Fibroblast of mammary gland (primary cell): ENCODE measurements at regions not wholly inside any gene's neighbourhood (a gene's known extent, or its start where the extent isn't known, plus 50 kb on each side); places are given as distances from the start of the nearest gene placed in this dataset.

ENCODE experiments used
- DNase-seq: peaks from one replicate; pipeline ENCODE4 v3.0.0-alpha.2; 2010; ENCODE audit warnings: low read depth
- H3K4me3 ChIP-seq: 2 replicates; pipeline ENCODE4 v1.5.1; 2011; ENCODE audit warnings: low read depth, mild to moderate bottlenecking, low read length, moderate library complexity; ENCODE audit not compliant: control insufficient read depth
- TF ChIP-seq, protein P1 (sequence below): conservative IDR thresholded peaks from 2 replicates; pipeline ENCODE4 v1.5.1; 2011; ENCODE audit warnings: low read depth, low read length, inconsistent platforms; ENCODE audit not compliant: control insufficient read depth, insufficient read depth

DNA sequence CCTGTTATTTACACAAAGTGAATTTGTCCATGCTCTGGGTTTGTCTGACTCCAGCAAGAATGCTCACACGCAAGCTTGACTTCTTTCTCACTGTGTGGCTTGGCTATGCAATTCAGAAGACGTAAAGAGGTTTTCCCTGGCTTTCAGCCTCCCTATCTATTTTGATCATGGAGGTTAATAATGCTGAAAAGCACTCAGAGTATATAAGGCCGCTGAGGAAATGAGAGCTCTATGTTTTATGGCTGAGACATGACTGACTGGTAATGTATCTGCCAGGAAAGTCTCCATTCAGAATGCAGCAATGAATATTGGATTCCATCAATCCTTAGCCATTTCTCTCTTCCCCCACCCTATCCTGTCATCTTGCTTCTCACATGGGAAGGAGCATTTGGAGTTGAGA, 417.3 kb downstream of the DMAC1 start:
- DNase-seq, result no peak
- no peak overlapping the region for H3K4me3 ChIP-seq
- TF ChIP-seq, protein P1, sequence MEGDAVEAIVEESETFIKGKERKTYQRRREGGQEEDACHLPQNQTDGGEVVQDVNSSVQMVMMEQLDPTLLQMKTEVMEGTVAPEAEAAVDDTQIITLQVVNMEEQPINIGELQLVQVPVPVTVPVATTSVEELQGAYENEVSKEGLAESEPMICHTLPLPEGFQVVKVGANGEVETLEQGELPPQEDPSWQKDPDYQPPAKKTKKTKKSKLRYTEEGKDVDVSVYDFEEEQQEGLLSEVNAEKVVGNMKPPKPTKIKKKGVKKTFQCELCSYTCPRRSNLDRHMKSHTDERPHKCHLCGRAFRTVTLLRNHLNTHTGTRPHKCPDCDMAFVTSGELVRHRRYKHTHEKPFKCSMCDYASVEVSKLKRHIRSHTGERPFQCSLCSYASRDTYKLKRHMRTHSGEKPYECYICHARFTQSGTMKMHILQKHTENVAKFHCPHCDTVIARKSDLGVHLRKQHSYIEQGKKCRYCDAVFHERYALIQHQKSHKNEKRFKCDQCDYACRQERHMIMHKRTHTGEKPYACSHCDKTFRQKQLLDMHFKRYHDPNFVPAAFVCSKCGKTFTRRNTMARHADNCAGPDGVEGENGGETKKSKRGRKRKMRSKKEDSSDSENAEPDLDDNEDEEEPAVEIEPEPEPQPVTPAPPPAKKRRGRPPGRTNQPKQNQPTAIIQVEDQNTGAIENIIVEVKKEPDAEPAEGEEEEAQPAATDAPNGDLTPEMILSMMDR, result no peak

DNA sequence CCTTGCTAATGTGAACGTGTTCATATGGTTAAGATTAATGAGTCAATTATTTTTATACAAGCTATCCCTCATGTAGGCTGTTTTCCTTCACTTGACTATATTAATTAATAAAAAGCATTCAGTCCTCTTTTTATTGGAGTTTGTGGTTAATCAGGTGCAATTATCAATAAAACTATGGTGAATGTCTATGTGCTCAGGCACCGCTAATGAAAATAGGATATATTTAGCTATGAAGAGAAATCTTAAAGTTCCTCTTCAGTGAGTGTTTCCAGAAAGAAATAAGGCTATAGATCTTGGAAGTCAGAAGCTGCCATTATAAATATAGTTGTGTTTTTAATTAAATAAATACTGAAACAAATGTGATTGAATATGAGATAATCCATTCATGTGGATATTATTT, 422.1 kb downstream of the DMAC1 start:
- DNase-seq, result no peak
- no peak overlapping the region for H3K4me3 ChIP-seq
- TF ChIP-seq, protein P1, result no peak

DNA sequence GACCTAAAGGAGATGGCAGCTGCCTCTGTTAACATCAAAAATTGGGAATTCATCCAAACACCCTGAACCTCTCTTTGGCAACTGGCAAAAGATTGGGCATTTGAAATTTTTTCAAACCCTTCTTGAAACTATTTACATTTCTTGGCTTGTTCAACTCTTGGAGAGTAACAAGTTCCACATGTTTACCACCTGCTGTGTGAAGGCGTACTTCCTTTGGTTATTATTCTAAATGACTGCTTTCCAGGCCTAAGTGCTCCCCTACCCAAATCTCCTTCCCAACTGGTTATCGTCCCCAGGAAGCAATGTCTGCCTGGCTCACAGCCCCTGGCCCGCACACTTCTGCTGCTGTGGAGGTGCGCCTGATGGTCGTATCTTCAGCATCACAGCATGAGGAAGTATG, 422.7 kb downstream of the DMAC1 start:
- TF ChIP-seq, protein P1, result no peak
- no peak overlapping the region for H3K4me3 ChIP-seq
- no peak for DNase-seq

DNA sequence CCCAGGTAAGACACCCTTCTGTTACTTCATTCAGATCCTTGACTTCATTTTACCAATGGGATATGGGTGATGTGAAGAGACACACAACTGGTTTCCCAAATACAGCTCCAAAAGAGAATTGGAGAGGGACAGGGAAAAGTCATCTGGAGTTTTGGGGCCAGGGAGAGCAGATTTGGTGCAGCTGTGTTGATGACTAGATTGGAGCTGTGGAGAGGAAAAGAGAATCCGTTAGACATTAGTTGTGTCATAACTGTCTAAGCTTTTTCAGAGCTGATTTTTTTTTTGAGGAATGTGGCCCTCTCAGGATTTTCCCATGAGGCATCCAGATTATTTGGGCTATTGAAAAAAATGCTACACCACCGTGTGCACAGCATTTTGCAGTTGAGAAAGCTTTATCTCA, 423.4 kb downstream of the DMAC1 start:
- no peak for DNase-seq
- no peak overlapping the region for H3K4me3 ChIP-seq
- TF ChIP-seq, protein P1, result no peak

DNA sequence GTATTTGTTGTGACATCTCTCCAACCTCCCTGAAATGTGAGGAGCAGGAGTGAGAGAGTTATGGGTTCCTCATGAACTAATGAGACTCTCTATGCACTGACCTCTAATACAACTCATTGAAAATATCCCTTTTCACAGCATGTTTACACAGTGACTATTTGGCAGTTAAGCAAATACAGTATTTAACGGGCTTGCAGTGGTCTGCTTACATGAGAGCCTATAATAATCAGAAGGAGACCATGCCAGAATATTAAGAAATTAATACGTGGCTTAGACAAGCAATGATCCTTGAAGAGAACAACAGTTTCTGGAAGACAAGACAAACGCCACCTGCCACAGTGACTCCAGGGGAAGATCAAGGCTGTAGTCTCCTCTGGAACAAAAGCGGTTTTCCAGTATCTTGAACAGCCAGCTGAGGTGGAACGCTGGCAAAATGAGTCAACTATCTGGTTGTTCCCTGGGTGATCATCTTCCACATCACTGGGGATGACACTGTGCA, 424.5 kb downstream of the DMAC1 start:
- H3K4me3 ChIP-seq, result no peak overlapping the region
- TF ChIP-seq, protein P1, result no peak
- DNase-seq, result no peak

DNA sequence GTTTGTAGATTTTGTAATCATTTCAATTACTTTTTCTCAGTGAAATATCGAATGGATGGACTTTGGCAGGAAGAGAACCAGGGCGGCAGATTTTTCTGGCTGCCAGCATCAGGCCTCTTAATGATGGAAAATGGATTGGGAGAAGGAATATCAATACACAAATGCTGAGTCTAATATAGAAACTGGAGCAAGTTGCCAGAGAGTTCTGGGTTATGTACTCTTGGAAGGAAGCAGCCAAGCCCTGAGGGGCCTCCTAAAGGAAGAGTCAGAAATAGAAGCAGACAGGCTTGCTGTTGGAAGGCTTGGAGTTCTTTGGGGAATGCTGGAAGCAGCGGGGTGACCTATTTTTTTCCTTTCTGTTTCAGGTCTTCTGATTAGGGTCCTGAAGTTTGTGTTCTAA, 428.6 kb downstream of the DMAC1 start:
- TF ChIP-seq, protein P1, result no peak
- no peak for DNase-seq
- no peak overlapping the region for H3K4me3 ChIP-seq

DNA sequence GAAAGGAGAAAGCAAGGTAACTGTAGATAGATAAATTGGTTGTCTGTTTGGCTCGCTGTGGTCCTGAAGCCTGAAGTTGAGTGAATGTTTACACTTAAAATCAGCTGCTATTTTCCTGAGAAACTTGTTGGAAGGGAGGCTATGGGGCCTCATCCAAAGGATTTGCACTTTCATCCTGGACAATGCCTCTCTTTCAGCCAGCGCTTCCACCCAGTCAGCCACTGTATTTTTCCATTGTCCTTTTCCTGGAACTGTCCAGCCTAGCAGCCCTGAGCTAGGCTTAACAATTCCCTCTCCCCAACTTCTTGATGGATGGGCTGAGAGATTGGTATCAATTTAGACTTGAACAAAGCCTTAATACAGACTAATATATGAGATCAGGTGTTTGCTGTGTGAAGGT, 429.2 kb downstream of the DMAC1 start:
- H3K4me3 ChIP-seq, result no peak overlapping the region
- TF ChIP-seq, protein P1, result no peak
- no peak for DNase-seq
